WTC11 (cell line): ENCODE measurements at regions not wholly inside any gene's neighbourhood (a gene's known extent, or its start where the extent isn't known, plus 50 kb on each side); places are given as distances from the start of the nearest gene placed in this dataset.

Experiments used
- ATAC-seq: fragments of 200-7000 bp; cut with Tn5 transposase; 2 replicates; pipeline ENCODE4 v1.10.0; 2021; ENCODE audit warnings: mild to moderate bottlenecking, moderate library complexity
- CTCF ChIA-PET: fragments of 300-600 bp; sonication (Branson Sonifier 250); formaldehyde crosslinking; loops from one replicate; lab custom pipeline; 2021; ENCODE audit warnings: antibody characterized with exemption; lab: Charles Lee
- POLR2A ChIA-PET: fragments of 350-600 bp; sonication (Branson Sonifier 250); formaldehyde crosslinking; loops from one replicate; lab custom pipeline; 2021; ENCODE audit warnings: antibody characterized with exemption; lab: Charles Lee
- DNase-seq: peaks from one replicate; pipeline ENCODE4 v3.0.0; 2021; ENCODE audit warnings: low spot score
- H3K27ac Mint-ChIP-seq: 2 replicates; pipeline ENCODE4 v1.8.0; 2021; ENCODE audit warnings: mixed read lengths
- H3K27me3 Mint-ChIP-seq: 2 replicates; pipeline ENCODE4 v1.8.0; 2021; ENCODE audit warnings: low read depth, mild to moderate bottlenecking, moderate library complexity, mixed read lengths
- H3K36me3 Mint-ChIP-seq: 2 replicates; pipeline ENCODE4 v1.8.0; 2021; ENCODE audit warnings: mixed read lengths
- H3K4me1 Mint-ChIP-seq: 2 replicates; pipeline ENCODE4 v1.8.0; 2022; ENCODE audit warnings: mixed read lengths
- H3K4me3 Mint-ChIP-seq: 2 replicates; pipeline ENCODE4 v1.8.0; 2021; ENCODE audit warnings: mild to moderate bottlenecking, moderate library complexity, mixed read lengths
- H3K9me3 Mint-ChIP-seq: 2 replicates; pipeline ENCODE4 v1.8.0; 2021; ENCODE audit warnings: mixed read lengths
- AFF4 ChIP-seq: sonication (generic); formaldehyde crosslinking; IDR thresholded peaks from 2 replicates; pipeline ENCODE4 v1.8.1; 2023; ENCODE audit warnings: mild to moderate bottlenecking, missing genetic modification reagents, borderline replicate concordance
- AR ChIP-seq: fragments of 250-450 bp; sonication (Bioruptor Pico); IDR thresholded peaks from 2 replicates; pipeline ENCODE4 v1.9.0; 2021; ENCODE audit warnings: mild to moderate bottlenecking
- ATF2 ChIP-seq: sonication (generic); formaldehyde crosslinking; IDR thresholded peaks from 2 replicates; pipeline ENCODE4 v1.8.1; 2022; ENCODE audit warnings: low read depth, missing genetic modification reagents, borderline replicate concordance
- EMX1 ChIP-seq: fragments of 250-450 bp; sonication (Bioruptor Pico); IDR thresholded peaks from 2 replicates; pipeline ENCODE4 v1.8.0; 2021; ENCODE audit warnings: mild to moderate bottlenecking
- GTF2I ChIP-seq: fragments of 250-450 bp; sonication (Bioruptor Pico); conservative IDR thresholded peaks from 2 replicates; pipeline ENCODE4 v1.4.0; 2021; ENCODE audit warnings: mild to moderate bottlenecking
- HMGA2 ChIP-seq: fragments of 250-450 bp; sonication (Bioruptor Pico); IDR thresholded peaks from 2 replicates; pipeline ENCODE4 v1.4.0; 2021; ENCODE audit warnings: mild to moderate bottlenecking, moderate library complexity
- NR1H2 ChIP-seq: sonication (generic); formaldehyde crosslinking; IDR thresholded peaks from 2 replicates; pipeline ENCODE4 v1.9.0; 2021; ENCODE audit warnings: mild to moderate bottlenecking, moderate library complexity, missing genetic modification reagents
- NR3C1 ChIP-seq: sonication (generic); formaldehyde crosslinking; conservative IDR thresholded peaks from 2 replicates; pipeline ENCODE4 v1.8.1; 2023; ENCODE audit warnings: low read depth, mild to moderate bottlenecking, missing genetic modification reagents
- PRRX2 ChIP-seq: fragments of 250-450 bp; sonication (Bioruptor Pico); IDR thresholded peaks from 2 replicates; pipeline ENCODE4 v1.8.0; 2021; ENCODE audit warnings: mild to moderate bottlenecking
- RORB ChIP-seq: fragments of 250-450 bp; sonication (Bioruptor Pico); IDR thresholded peaks from 2 replicates; pipeline ENCODE4 v1.9.0; 2021; ENCODE audit warnings: mild to moderate bottlenecking
- TP53 ChIP-seq: sonication (generic); formaldehyde crosslinking; IDR thresholded peaks from 2 replicates; pipeline ENCODE4 v1.8.1; 2023; ENCODE audit warnings: mild to moderate bottlenecking, missing genetic modification reagents
- ZNF263 ChIP-seq: sonication (generic); formaldehyde crosslinking; IDR thresholded peaks from 2 replicates; pipeline ENCODE4 v1.8.1; 2022; ENCODE audit warnings: low read depth, mild to moderate bottlenecking, moderate library complexity, missing genetic modification reagents
- ZNF396 ChIP-seq: fragments of 250-450 bp; sonication (Bioruptor Pico); IDR thresholded peaks from 2 replicates; pipeline ENCODE4 v1.8.0; 2021; ENCODE audit warnings: mild to moderate bottlenecking, moderate library complexity, borderline replicate concordance

- TF ChIP-seq HMGA2 (CRISPR knock-in tag), result no peak
- no peak for TF ChIP-seq AR (CRISPR knock-in tag)
- TF ChIP-seq ATF2 (CRISPR knock-in tag), result no peak
- TF ChIP-seq ZNF263, result no peak
- TF ChIP-seq, all 79 proteins: peak for 0
Observed at GRCh38 chr5:126694403-126694802, 82.5 kb upstream of the LMNB1 start (continued).

GRCh38 chr5:126695091-126695490 lies 81.8 kb upstream of the LMNB1 start:
- peaks cover 5% of the 10 kb centered on the region; the same call in 1 of the 2 replicates for H3K4me1 Mint-ChIP-seq
- ChIA-PET POLR2A (interaction anchor here (1.7 kb wide), 1 partner anchor 11 kb away, joined by 3 read pairs; no protein-coding TSS in a partner anchor), CTCF (no interaction called here)
- DNase-seq, result no peak
- no peak for ATAC-seq
- TF ChIP-seq TP53 (CRISPR knock-in tag), result no peak
- H3K36me3 Mint-ChIP-seq, result no peaks in the 10 kb centered on the region
- H3K4me3 Mint-ChIP-seq, result no peak overlapping the region
- no peaks in the 10 kb centered on the region for H3K27me3 Mint-ChIP-seq
- H3K9me3 Mint-ChIP-seq, result no peaks in the 10 kb centered on the region
- no peak overlapping the region for H3K27ac Mint-ChIP-seq

GRCh38 chr5:126707080-126707479 lies 69.9 kb upstream of the LMNB1 start:
- Mint-ChIP-seq H3K27ac (no peak overlapping the region), H3K4me3 (no peak overlapping the region), H3K27me3 (no peaks in the 10 kb centered on the region), H3K9me3 (peaks cover 9% of the 10 kb centered on the region), H3K4me1 (no peaks in the 10 kb centered on the region), H3K36me3 (peaks cover 3% of the 10 kb centered on the region)
- ChIA-PET CTCF (no interaction called here), POLR2A (no interaction called here)
- DNase-seq (no peak), ATAC-seq (no peak)
- TF ChIP-seq ZNF396 (CRISPR knock-in tag) (no peak), EMX1 (no peak)

- no peaks in the 10 kb centered on the region for H3K27me3 Mint-ChIP-seq
- no peaks in the 10 kb centered on the region for H3K36me3 Mint-ChIP-seq
- DNase-seq, result no peak
- CTCF ChIA-PET, result no interaction called here
- TF ChIP-seq ZNF396 (CRISPR knock-in tag) (no peak), PRRX2 (CRISPR knock-in tag) (no peak), NR1H2 (CRISPR knock-in tag) (no peak), NR3C1 (CRISPR knock-in tag) (no peak), AFF4 (CRISPR knock-in tag) (no peak), RORB (CRISPR knock-in tag) (no peak), GTF2I (CRISPR knock-in tag) (no peak)
- TF ChIP-seq, all 79 proteins: peak for 0
- peaks cover 10% of the 10 kb centered on the region for H3K4me1 Mint-ChIP-seq
- POLR2A ChIA-PET, result no interaction called here
- H3K9me3 Mint-ChIP-seq, result peaks cover 9% of the 10 kb centered on the region
- no peak for ATAC-seq
- no peak overlapping the region for H3K4me3 Mint-ChIP-seq
- no peak overlapping the region for H3K27ac Mint-ChIP-seq
Observed at GRCh38 chr5:126715765-126716164, 61.2 kb upstream of the LMNB1 start.
